Endodermal cell (in vitro differentiated cells): ENCODE measurements at regions not wholly inside any gene's neighbourhood (a gene's known extent, or its start where the extent isn't known, plus 50 kb on each side); places are given as distances from the start of the nearest gene placed in this dataset.

ENCODE experiments used
- DNase-seq: peaks from one replicate; pipeline ENCODE4 v3.0.0-alpha.2; 2017
- H3K27ac ChIP-seq: 2 replicates; pipeline ENCODE4 v1.5.1; 2013; ENCODE audit warnings: mild to moderate bottlenecking, low read depth, low read length, moderate library complexity
- H3K27me3 ChIP-seq: 2 replicates; pipeline ENCODE4 v1.6.1; 2013; ENCODE audit warnings: mild to moderate bottlenecking, low read length, moderate library complexity; ENCODE audit not compliant: insufficient read depth, control insufficient read depth, poor library complexity, severe bottlenecking
- H3K36me3 ChIP-seq: 2 replicates; pipeline ENCODE4 v1.7.0; 2013; ENCODE audit warnings: mild to moderate bottlenecking, low read length, moderate library complexity; ENCODE audit not compliant: control insufficient read depth, insufficient read depth
- H3K4me1 ChIP-seq: one replicate; pipeline ENCODE4 v1.7.0; 2013; ENCODE audit warnings: low read length; ENCODE audit not compliant: control insufficient read depth, insufficient read depth
- H3K4me3 ChIP-seq: 2 replicates; pipeline ENCODE4 v1.5.1; 2013; ENCODE audit warnings: mild to moderate bottlenecking, low read length, moderate library complexity
- H3K9ac ChIP-seq: 2 replicates; pipeline ENCODE4 v1.6.1; 2013; ENCODE audit warnings: mild to moderate bottlenecking, low read length, moderate library complexity; ENCODE audit not compliant: poor library complexity, severe bottlenecking; ENCODE audit errors: extremely low read depth
- H3K9me3 ChIP-seq: 2 replicates; pipeline ENCODE4 v1.6.1; 2013; ENCODE audit warnings: mild to moderate bottlenecking, low read length, moderate library complexity; ENCODE audit not compliant: control insufficient read depth
- H3K27ac Mint-ChIP-seq: 2 replicates; pipeline ENCODE4 v1.8.0; 2020; ENCODE audit warnings: mixed read lengths
- H3K27me3 Mint-ChIP-seq: 2 replicates; pipeline ENCODE4 v1.8.0; 2021; ENCODE audit warnings: mild to moderate bottlenecking, mixed read lengths; ENCODE audit not compliant: insufficient read depth
- H3K36me3 Mint-ChIP-seq: 2 replicates; pipeline ENCODE4 v1.8.0; 2020; ENCODE audit warnings: low read depth, mixed read lengths
- H3K4me1 Mint-ChIP-seq: 2 replicates; pipeline ENCODE4 v1.8.0; 2020; ENCODE audit warnings: mixed read lengths
- H3K4me3 Mint-ChIP-seq: 2 replicates; pipeline ENCODE4 v1.8.0; 2020; ENCODE audit warnings: mild to moderate bottlenecking, moderate library complexity, mixed read lengths
- H3K9me3 Mint-ChIP-seq: 2 replicates; pipeline ENCODE4 v1.8.0; 2020; ENCODE audit warnings: mild to moderate bottlenecking, mixed read lengths
- CTCF ChIP-seq: fragments of 200-600 bp; sonication (generic); conservative IDR thresholded peaks from 2 replicates; pipeline ENCODE4 v1.5.0; 2021; ENCODE audit warnings: antibody characterized with exemption, mild to moderate bottlenecking
- WGBS, 2 experiments: methylation state at CpG; one replicate each; pipeline versions ENCODE4 v1.1.5 to v1.1.7; 2013; ENCODE audit warnings: missing lambda C conversion rate in 2 of 2, mixed read lengths in 1 of 2; ENCODE audit not compliant: insufficient coverage in 1 of 2, insufficient read length in 1 of 2; 5-methylcytosine and 5-hydroxymethylcytosine counted together

GRCh38 chr15:70526221-70526973 is 237.0 kb downstream of the UACA start:
- Mint-ChIP-seq H3K27me3 (peaks cover 6% of the 10 kb centered on the region), H3K27ac (no peak overlapping the region), H3K4me3 (no peak overlapping the region), H3K36me3 (no peaks in the 10 kb centered on the region), H3K9me3 (no peaks in the 10 kb centered on the region), H3K4me1 (peaks cover 16% of the 10 kb centered on the region)
- H3K4me3 ChIP-seq: no peak overlapping the region
- peaks cover 7% of the 10 kb centered on the region for H3K27me3 ChIP-seq
- peak overlapping the region; percentile 71 for H3K27ac ChIP-seq
- H3K9me3 ChIP-seq: no peaks in the 10 kb centered on the region
- no peak overlapping the region for H3K9ac ChIP-seq
- H3K36me3 ChIP-seq: no peaks in the 10 kb centered on the region
- WGBS, 2 experiments: 86 to 94% methylated on average over 9 to 12 of the region's 12 CpGs
- DNase-seq: peak; percentile 34
- TF ChIP-seq CTCF: no peak
- H3K4me1 ChIP-seq: no peaks in the 10 kb centered on the region

GRCh38 chr15:70525551-70525950 is 237.8 kb downstream of the UACA start:
- H3K27me3 Mint-ChIP-seq: peaks cover 2% of the 10 kb centered on the region
- no peaks in the 10 kb centered on the region for H3K36me3 Mint-ChIP-seq
- no peak overlapping the region for H3K27ac ChIP-seq
- no peak for DNase-seq
- no peak for TF ChIP-seq CTCF
- no peaks in the 10 kb centered on the region for H3K4me1 ChIP-seq
- no peaks in the 10 kb centered on the region for H3K9me3 Mint-ChIP-seq
- H3K4me1 Mint-ChIP-seq: peaks cover 18% of the 10 kb centered on the region
- H3K4me3 Mint-ChIP-seq: no peak overlapping the region
- H3K27ac Mint-ChIP-seq: no peak overlapping the region
- peaks cover 2% of the 10 kb centered on the region for H3K27me3 ChIP-seq
- H3K9me3 ChIP-seq: no peaks in the 10 kb centered on the region
- WGBS, 2 experiments: 83 to 100% methylated on average over 1 of the region's 1 CpG
- no peak overlapping the region for H3K4me3 ChIP-seq
- H3K9ac ChIP-seq: no peak overlapping the region
- H3K36me3 ChIP-seq: no peaks in the 10 kb centered on the region

- Histone ChIP-seq H3K27ac (no peak overlapping the region), H3K9ac (no peak overlapping the region), H3K36me3 (no peaks in the 10 kb centered on the region), H3K27me3 (no peaks in the 10 kb centered on the region), H3K9me3 (no peaks in the 10 kb centered on the region), H3K4me1 (no peaks in the 10 kb centered on the region), H3K4me3 (no peak overlapping the region)
- Mint-ChIP-seq H3K4me1 (peaks cover 18% of the 10 kb centered on the region), H3K9me3 (no peaks in the 10 kb centered on the region), H3K27me3 (no peaks in the 10 kb centered on the region), H3K27ac (no peak overlapping the region), H3K4me3 (no peak overlapping the region), H3K36me3 (no peaks in the 10 kb centered on the region)
- 88 to 92% methylated on average over 5 to 6 of the region's 6 CpGs for WGBS, 2 experiments
- TF ChIP-seq CTCF: no peak
- DNase-seq: peak; percentile 35
These were observed 238.9 kb downstream of the UACA start for GRCh38 chr15:70524470-70524869.
